ENCODE measurements at regions not wholly inside any gene's neighbourhood (a gene's known extent, or its start where the extent isn't known, plus 50 kb on each side); places are given as distances from the start of the nearest gene placed in this dataset.

DNA sequence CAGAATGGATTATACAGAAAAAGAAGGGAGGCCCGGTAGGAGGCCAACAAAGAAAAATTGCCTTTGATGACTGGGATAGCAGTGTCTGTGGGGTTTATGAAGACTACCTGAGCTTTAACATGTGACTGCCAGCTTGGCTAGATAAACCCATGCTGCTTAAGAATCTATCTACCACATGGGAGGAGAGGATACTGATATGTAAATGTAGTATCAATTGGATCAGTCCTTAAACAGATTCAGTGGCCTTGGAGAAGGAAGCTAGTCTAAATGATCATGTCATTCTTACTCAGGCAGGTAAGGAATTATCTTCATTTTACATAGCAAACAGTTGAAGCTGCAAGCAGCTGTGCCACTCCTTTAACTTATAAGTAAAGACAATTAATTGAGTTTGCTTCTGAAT lies 50.0 kb upstream of the SYNPR start:
- no peak overlapping the region for H3K4me3 ChIP-seq (ENCODE audit: low read depth, low read length)
- DNase-seq (ENCODE audit: low read depth), result no peak
- TF ChIP-seq, protein P1, sequence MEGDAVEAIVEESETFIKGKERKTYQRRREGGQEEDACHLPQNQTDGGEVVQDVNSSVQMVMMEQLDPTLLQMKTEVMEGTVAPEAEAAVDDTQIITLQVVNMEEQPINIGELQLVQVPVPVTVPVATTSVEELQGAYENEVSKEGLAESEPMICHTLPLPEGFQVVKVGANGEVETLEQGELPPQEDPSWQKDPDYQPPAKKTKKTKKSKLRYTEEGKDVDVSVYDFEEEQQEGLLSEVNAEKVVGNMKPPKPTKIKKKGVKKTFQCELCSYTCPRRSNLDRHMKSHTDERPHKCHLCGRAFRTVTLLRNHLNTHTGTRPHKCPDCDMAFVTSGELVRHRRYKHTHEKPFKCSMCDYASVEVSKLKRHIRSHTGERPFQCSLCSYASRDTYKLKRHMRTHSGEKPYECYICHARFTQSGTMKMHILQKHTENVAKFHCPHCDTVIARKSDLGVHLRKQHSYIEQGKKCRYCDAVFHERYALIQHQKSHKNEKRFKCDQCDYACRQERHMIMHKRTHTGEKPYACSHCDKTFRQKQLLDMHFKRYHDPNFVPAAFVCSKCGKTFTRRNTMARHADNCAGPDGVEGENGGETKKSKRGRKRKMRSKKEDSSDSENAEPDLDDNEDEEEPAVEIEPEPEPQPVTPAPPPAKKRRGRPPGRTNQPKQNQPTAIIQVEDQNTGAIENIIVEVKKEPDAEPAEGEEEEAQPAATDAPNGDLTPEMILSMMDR (conservative IDR thresholded peaks at IDR 0.05; ENCODE audit: low read depth, low read length), result no peak

Data from epithelial cell of proximal tubule (primary cell).